K562 (cell line): ENCODE measurements at regions not wholly inside any gene's neighbourhood (a gene's known extent, or its start where the extent isn't known, plus 50 kb on each side); places are given as distances from the start of the nearest gene placed in this dataset.

Source experiments
- ATAC-seq: fragments of 200-7000 bp; cut with Tn5 transposase; 3 replicates; pipeline ENCODE4 v1.9.1; 2020; ENCODE audit warnings: moderate library complexity
- BruUV-seq: library from RNA; stranded (reverse); fragments of 400-500 nt; replicated peaks from 2 replicates; lab custom pipeline; 2021; lab: Mats Ljungman, UMichigan
- CTCF ChIA-PET: fragments of 300-600 bp; formaldehyde crosslinking; extraction: SDS; loops from one replicate; lab custom pipeline; 2021; ENCODE audit warnings: low intra/inter-chr PET ratio; lab: Yijun Ruan, JAX
- POLR2A ChIA-PET: fragments of 300-600, 350-650 bp; sonication (Branson Sonifier 250); formaldehyde crosslinking; extraction: SDS; loops from one replicate; lab custom pipeline; 2021; ENCODE audit warnings: antibody characterized with exemption, inconsistent platforms; lab: Yijun Ruan, JAX
- DNase-seq, 4 experiments: peaks; one replicate each; pipeline versions ENCODE4 v3.0.0 to v3.0.0-alpha.2; 2011 to 2018; ENCODE audit warnings: low spot score in 3 of 4, mixed read lengths in 3 of 4; ENCODE audit errors: extremely low read depth in 1 of 4
- FAIRE-seq: peaks from 2 replicates; lab custom pipeline; 2011; peaks lifted over from hg19 to GRCh38; lab: Jason Lieb, UNC
- H2AFZ ChIP-seq: 2 replicates; pipeline ENCODE4 v1.6.0; 2011; ENCODE audit warnings: low read depth, low read length, control low read depth, inconsistent platforms
- H3K27ac ChIP-seq: fragments of 200-600 bp; 3 replicates; pipeline ENCODE4 v1.8.0; 2011; ENCODE audit warnings: low read depth, mild to moderate bottlenecking, control low read depth, inconsistent platforms, low read length, moderate library complexity, mixed read lengths; ENCODE audit errors: extremely low read depth
- H3K27me3 ChIP-seq, 2 experiments: fragments of 300-600 bp in 1 of 2; 2 replicates in 1 of 2; 3 replicates in 1 of 2; pipeline versions ENCODE4 v1.6.0 to v1.8.0; 2011; ENCODE audit warnings: inconsistent platforms in 2 of 2, low read length in 2 of 2, mild to moderate bottlenecking in 1 of 2, mixed read lengths in 1 of 2, moderate library complexity in 1 of 2; ENCODE audit not compliant: control insufficient read depth in 2 of 2, insufficient read depth in 2 of 2
- H3K36me3 ChIP-seq: fragments of 300-600 bp; 3 replicates; pipeline ENCODE4 v1.8.0; 2011; ENCODE audit warnings: mild to moderate bottlenecking, low read length, inconsistent platforms; ENCODE audit not compliant: control insufficient read depth, insufficient read depth
- H3K4me1 ChIP-seq, 2 experiments: fragments of 200-600 bp in 1 of 2; replicated peaks in 1 of 2; 2 replicates in 1 of 2; 3 replicates in 1 of 2; pipeline versions ENCODE4 v1.5.1 to v1.8.0; 2011; ENCODE audit warnings: inconsistent platforms in 2 of 2, low read length in 2 of 2, mild to moderate bottlenecking in 1 of 2, mixed read lengths in 1 of 2, moderate library complexity in 1 of 2; ENCODE audit not compliant: control insufficient read depth in 2 of 2, insufficient read depth in 2 of 2
- H3K4me2 ChIP-seq: 2 replicates; pipeline ENCODE4 v1.6.1; 2011; ENCODE audit warnings: low read length, control low read depth, inconsistent platforms, mixed read lengths; ENCODE audit not compliant: insufficient read depth
- H3K4me3 ChIP-seq: fragments of 200-600 bp; sonication (generic), shearing (Covaris generic); 2 replicates; pipeline ENCODE4 v1.5.1; 2016; ENCODE audit warnings: control low read depth, inconsistent platforms
- H3K79me2 ChIP-seq: fragments of 200-600 bp; 3 replicates; pipeline ENCODE4 v1.8.0; 2011; ENCODE audit warnings: low read length, inconsistent platforms; ENCODE audit not compliant: control insufficient read depth, insufficient read depth
- H3K9ac ChIP-seq, 2 experiments: 2 replicates each; pipeline versions ENCODE4 v1.6.0 to v1.6.1; 2011; ENCODE audit warnings: low read depth in 2 of 2, low read length in 2 of 2, control low read depth in 1 of 2, inconsistent platforms in 1 of 2, mild to moderate bottlenecking in 1 of 2, mixed read lengths in 1 of 2; ENCODE audit not compliant: insufficient read depth in 1 of 2
- H3K9me1 ChIP-seq: one replicate; pipeline ENCODE4 v1.6.0; 2011; ENCODE audit warnings: inconsistent platforms, mild to moderate bottlenecking, low read length, moderate library complexity; ENCODE audit not compliant: control insufficient read depth, insufficient read depth
- H3K9me3 ChIP-seq: replicated peaks from 2 replicates; pipeline ENCODE4 v1.5.1; 2011; ENCODE audit warnings: low read depth, low read length, inconsistent platforms; ENCODE audit not compliant: control insufficient read depth, insufficient read depth
- H4K20me1 ChIP-seq: replicated peaks from 2 replicates; pipeline ENCODE4 v1.6.1; 2011; ENCODE audit warnings: low read length, inconsistent platforms, mixed read lengths; ENCODE audit not compliant: control insufficient read depth, insufficient read depth
- ATF2 ChIP-seq: sonication (generic); formaldehyde crosslinking; IDR thresholded peaks from 2 replicates; pipeline ENCODE4 v1.8.1; 2022; ENCODE audit warnings: missing genetic modification reagents
- ATF6 ChIP-seq: sonication (generic); formaldehyde crosslinking; IDR thresholded peaks from 2 replicates; pipeline ENCODE4 v1.4.0; 2020; ENCODE audit warnings: mild to moderate bottlenecking, missing genetic modification reagents
- BCOR ChIP-seq: fragments of 450-650 bp; IDR thresholded peaks from 2 replicates; pipeline ENCODE4 v1.6.1; 2016
- ELF4 ChIP-seq: fragments of 450-650 bp; formaldehyde crosslinking; IDR thresholded peaks from 2 replicates; pipeline ENCODE4 v1.4.0; 2022; ENCODE audit warnings: missing genetic modification characterization
- MYNN ChIP-seq, 2 experiments: sonication (generic); formaldehyde crosslinking in 1 of 2; IDR thresholded peaks; 2 replicates each; pipeline versions ENCODE4 v1.5.0 to v1.6.1; 2016 to 2020; ENCODE audit warnings: antibody characterized with exemption in 1 of 2, missing genetic modification reagents in 1 of 2
- PBX2 ChIP-seq, 2 experiments: IDR thresholded peaks in 1 of 2; conservative IDR thresholded peaks in 1 of 2; 2 replicates each; pipeline ENCODE4 v1.6.1; 2016; ENCODE audit warnings: low read depth in 2 of 2, mild to moderate bottlenecking in 1 of 2, missing compliant biosample characterization in 1 of 2, missing genetic modification characterization in 1 of 2, moderate library complexity in 1 of 2
- PHF20 ChIP-seq: fragments of 450-650 bp; IDR thresholded peaks from 2 replicates; pipeline ENCODE4 v1.6.1; 2018; ENCODE audit not compliant: partially characterized antibody
- POLR2H ChIP-seq: IDR thresholded peaks from 2 replicates; pipeline ENCODE4 v1.6.1; 2016; ENCODE audit warnings: missing genetic modification characterization, low read depth, mild to moderate bottlenecking, control low read depth, missing compliant biosample characterization, moderate library complexity
- TEAD1 ChIP-seq, 2 experiments: fragments of 450-650 bp in 1 of 2; sonication (generic) in 1 of 2; formaldehyde crosslinking; IDR thresholded peaks; 2 replicates each; pipeline versions ENCODE4 v1.4.0 to v1.8.0; 2020 to 2022; ENCODE audit warnings: mild to moderate bottlenecking in 2 of 2, missing genetic modification reagents in 1 of 2
- U2AF1 ChIP-seq: fragments of 200-400 bp; formaldehyde crosslinking; optimal IDR thresholded peaks from 2 replicates; pipeline ENCODE3; 2017; ENCODE audit warnings: mild to moderate bottlenecking, low read depth, low read length, moderate library complexity
- XRCC4 ChIP-seq: IDR thresholded peaks from one replicate; pipeline ENCODE4 v1.6.1; 2011; ENCODE audit not compliant: insufficient read depth, insufficient read length; ENCODE audit errors: extremely low read depth
- ZNF764 ChIP-seq: fragments of 250-450 bp; sonication (Bioruptor Pico); IDR thresholded peaks from 2 replicates; pipeline ENCODE4 v1.4.0; 2020; ENCODE audit warnings: low read depth, mild to moderate bottlenecking, moderate library complexity
- WGBS: fragments of 100-300 bp; shearing (Covaris generic); methylation state at CpG from one replicate; pipeline ENCODE4 v1.1.6; 2016; ENCODE audit warnings: low coverage, mixed read lengths; ENCODE audit not compliant: insufficient coverage; ENCODE audit errors: missing lambda C conversion rate; 5-methylcytosine and 5-hydroxymethylcytosine counted together
- in situ Hi-C: fragments of 300-500 bp; cut with MboI; formaldehyde crosslinking; loops from 4 replicates; pipeline ENCODE4 v1.15.0; 2018; ENCODE audit warnings: inconsistent platforms, mixed read lengths
- intact Hi-C: fragments of 100-400 bp; cut with micrococcal nuclease; formaldehyde crosslinking; loops from 2 replicates; pipeline ENCODE4 v1.14.2; 2022
- TF ChIP-seq, protein P1 (sequence below): fragments of 450-650 bp; formaldehyde crosslinking; IDR thresholded peaks from 2 replicates; pipeline ENCODE4 v1.4.0; 2020; ENCODE audit warnings: mild to moderate bottlenecking, moderate library complexity
- TF ChIP-seq, protein P2 (sequence below), 2 experiments: fragments of 450-650 bp in 1 of 2; sonication (generic) in 1 of 2; formaldehyde crosslinking in 1 of 2; IDR thresholded peaks in 1 of 2; conservative IDR thresholded peaks in 1 of 2; 2 replicates each; pipeline versions ENCODE4 v1.6.1 to v1.8.1; 2016 to 2023; ENCODE audit warnings: mild to moderate bottlenecking in 2 of 2, moderate library complexity in 2 of 2, inconsistent platforms in 1 of 2, missing genetic modification reagents in 1 of 2

DNA sequence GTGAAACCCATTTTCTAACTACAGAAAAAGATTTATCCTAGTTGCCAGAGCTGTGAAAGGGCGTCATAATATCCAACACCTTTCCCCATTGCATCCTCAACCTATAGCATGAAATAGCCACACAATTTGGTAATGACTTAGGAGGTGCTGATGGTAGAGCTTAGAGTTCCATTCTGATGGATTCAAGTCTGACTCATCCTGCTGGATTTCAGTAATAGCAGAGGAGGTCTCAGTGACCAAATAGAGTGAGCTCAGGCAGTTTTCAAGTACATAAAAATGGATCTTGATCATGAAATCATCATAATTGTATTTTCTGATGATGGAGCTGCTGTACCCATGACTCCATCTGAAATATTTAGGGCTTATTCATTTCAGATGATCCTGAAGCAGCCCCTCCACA is 270.7 kb upstream of the KLHL29 start:
- DNase-seq (no peak), ATAC-seq (no peak), FAIRE-seq (no peak)
- H3K4me1 ChIP-seq = no peaks in the 10 kb centered on the region
- H3K36me3 ChIP-seq = no peaks in the 10 kb centered on the region
- no peaks in the 10 kb centered on the region for H3K79me2 ChIP-seq
- in situ Hi-C loops = no loop called here
- H4K20me1 ChIP-seq = no peaks in the 10 kb centered on the region
- intact Hi-C loops = no loop called here
- H3K9me3 ChIP-seq = no peaks in the 10 kb centered on the region
- no peak overlapping the region for H3K27ac ChIP-seq
- H3K27me3 ChIP-seq = no peaks in the 10 kb centered on the region
- ChIA-PET POLR2A (interaction anchor here (0.6 kb wide), 1 partner anchor 184 kb away, joined by 3 read pairs; no protein-coding TSS in a partner anchor), CTCF (no interaction called here)
- H3K4me2 ChIP-seq = no peak overlapping the region
- H3K9me1 ChIP-seq = no peaks in the 10 kb centered on the region
- H3K9ac ChIP-seq = no peak overlapping the region
- no peak overlapping the region for H2AFZ ChIP-seq
- BruUV-seq = no TSS peak
- H3K4me3 ChIP-seq = no peak overlapping the region
- WGBS = 0% methylated on average over 1 of the region's 1 CpG
- TF ChIP-seq ZNF764 (CRISPR knock-in tag) (no peak), PHF20 (no peak), PBX2 (CRISPR knock-in tag; IDR thresholded peaks at IDR 0.05; ENCODE audit: low read depth) (no peak), PBX2 (tag; conservative IDR thresholded peaks at IDR 0.05; ENCODE audit: low read depth) (no peak), ATF6 (CRISPR knock-in tag) (no peak), XRCC4 (no peak), TEAD1 (CRISPR knock-in tag; IDR thresholded peaks at IDR 0.05) (no peak), BCOR (no peak), POLR2H (tag) (no peak), MYNN (IDR thresholded peaks at IDR 0.05) (no peak), MYNN (CRISPR knock-in tag; IDR thresholded peaks at IDR 0.05) (no peak), ATF2 (CRISPR knock-in tag) (no peak), U2AF1 (no peak), ELF4 (CRISPR knock-in tag) (no peak)
- TF ChIP-seq, protein P1, sequence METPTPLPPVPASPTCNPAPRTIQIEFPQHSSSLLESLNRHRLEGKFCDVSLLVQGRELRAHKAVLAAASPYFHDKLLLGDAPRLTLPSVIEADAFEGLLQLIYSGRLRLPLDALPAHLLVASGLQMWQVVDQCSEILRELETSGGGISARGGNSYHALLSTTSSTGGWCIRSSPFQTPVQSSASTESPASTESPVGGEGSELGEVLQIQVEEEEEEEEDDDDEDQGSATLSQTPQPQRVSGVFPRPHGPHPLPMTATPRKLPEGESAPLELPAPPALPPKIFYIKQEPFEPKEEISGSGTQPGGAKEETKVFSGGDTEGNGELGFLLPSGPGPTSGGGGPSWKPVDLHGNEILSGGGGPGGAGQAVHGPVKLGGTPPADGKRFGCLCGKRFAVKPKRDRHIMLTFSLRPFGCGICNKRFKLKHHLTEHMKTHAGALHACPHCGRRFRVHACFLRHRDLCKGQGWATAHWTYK = no peak
- TF ChIP-seq, protein P2, sequence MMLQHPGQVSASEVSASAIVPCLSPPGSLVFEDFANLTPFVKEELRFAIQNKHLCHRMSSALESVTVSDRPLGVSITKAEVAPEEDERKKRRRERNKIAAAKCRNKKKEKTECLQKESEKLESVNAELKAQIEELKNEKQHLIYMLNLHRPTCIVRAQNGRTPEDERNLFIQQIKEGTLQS (IDR thresholded peaks at IDR 0.05) = no peak
- TF ChIP-seq, protein P2 (CRISPR knock-in tag; conservative IDR thresholded peaks at IDR 0.05) = no peak
